Kidney epithelial cell (primary cell): ENCODE measurements at regions not wholly inside any gene's neighbourhood (a gene's known extent, or its start where the extent isn't known, plus 50 kb on each side); places are given as distances from the start of the nearest gene placed in this dataset.
"Not testable (repeated sequence)": the region's sequence is repeated elsewhere in the genome, so short reads cannot be mapped to it uniquely, and the experiment has no call there.

Source experiments
- DNase-seq: peaks from one replicate; pipeline ENCODE4 v3.0.0-alpha.2; 2010; ENCODE audit warnings: low read depth
- H3K27me3 ChIP-seq: 2 replicates; pipeline ENCODE4 v1.6.0; 2011; ENCODE audit warnings: low read length; ENCODE audit not compliant: control insufficient read depth, insufficient read depth
- H3K36me3 ChIP-seq: 2 replicates; pipeline ENCODE4 v1.5.1; 2011; ENCODE audit warnings: low read length; ENCODE audit not compliant: control insufficient read depth, insufficient read depth
- H3K4me3 ChIP-seq: 2 replicates; pipeline ENCODE4 v1.5.1; 2011; ENCODE audit warnings: low read depth, mild to moderate bottlenecking, control low read depth, low read length
- CTCF ChIP-seq: IDR thresholded peaks from 2 replicates; pipeline ENCODE4 v1.5.1; 2011; ENCODE audit warnings: mild to moderate bottlenecking, moderate library complexity, low read length, control low read depth, inconsistent platforms; ENCODE audit not compliant: insufficient read depth, poor library complexity, severe bottlenecking

DNA sequence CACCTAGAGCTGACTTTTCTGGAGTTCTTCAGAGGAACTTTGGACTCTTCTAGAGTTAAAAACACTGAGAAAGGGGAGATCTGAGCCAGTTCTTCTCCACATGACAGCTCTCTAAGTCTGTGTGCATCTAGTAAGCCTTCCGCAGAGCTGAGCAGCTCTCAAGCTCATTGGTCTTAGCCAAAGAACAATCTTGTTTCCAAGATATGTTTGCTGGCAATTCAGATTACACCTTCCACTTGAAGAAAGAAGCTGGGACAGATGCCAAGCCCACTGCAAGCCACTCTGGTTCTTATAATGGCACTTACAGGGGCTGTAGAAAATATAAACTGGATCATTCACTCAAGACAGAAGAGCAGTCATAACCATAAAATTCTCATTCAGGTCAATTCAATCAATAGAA lies 134.1 kb upstream of the TOX3 start:
- no peaks in the 10 kb centered on the region for H3K27me3 ChIP-seq
- TF ChIP-seq CTCF, result no peak
- no peaks in the 10 kb centered on the region for H3K36me3 ChIP-seq
- H3K4me3 ChIP-seq, result no peak overlapping the region
- DNase-seq, result no peak

DNA sequence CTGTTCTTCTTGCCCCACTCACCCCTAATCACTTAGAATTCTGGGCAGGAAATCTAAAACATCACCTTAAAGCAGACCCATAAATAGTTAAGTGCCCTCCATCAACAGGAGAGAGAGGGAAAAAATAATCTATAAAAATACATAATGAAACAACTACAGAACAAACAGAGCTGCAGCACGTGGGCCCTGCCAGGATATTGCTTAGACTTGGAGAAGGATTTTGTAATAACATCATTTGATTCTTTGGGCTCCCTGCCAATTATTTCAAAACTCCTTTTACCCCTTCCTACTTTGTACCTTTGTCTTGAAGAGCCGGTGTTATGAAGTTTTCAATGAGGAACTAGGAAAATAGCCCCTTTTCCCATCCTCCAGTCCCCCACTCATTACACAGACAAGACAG lies 130.6 kb upstream of the TOX3 start:
- no peaks in the 10 kb centered on the region for H3K27me3 ChIP-seq
- no peak for DNase-seq
- H3K4me3 ChIP-seq, result no peak overlapping the region
- no peak for TF ChIP-seq CTCF
- no peaks in the 10 kb centered on the region for H3K36me3 ChIP-seq

GRCh38 chr16:52676959-52677358 lies 130.0 kb upstream of the TOX3 start:
- H3K36me3 ChIP-seq, result no peaks in the 10 kb centered on the region
- no peaks in the 10 kb centered on the region for H3K27me3 ChIP-seq
- H3K4me3 ChIP-seq, result no peak overlapping the region
- no peak for DNase-seq
- TF ChIP-seq CTCF, result no peak

GRCh38 chr16:52671590-52671989 lies 124.6 kb upstream of the TOX3 start:
- TF ChIP-seq CTCF, result no peak
- Histone ChIP-seq H3K36me3 (no peaks in the 10 kb centered on the region), H3K27me3 (no peaks in the 10 kb centered on the region), H3K4me3 (no peak overlapping the region)
- DNase-seq, result no peak

GRCh38 chr16:52657924-52658323 lies 111.0 kb upstream of the TOX3 start:
- no peaks in the 10 kb centered on the region for H3K36me3 ChIP-seq
- no peak for DNase-seq
- no peak overlapping the region for H3K4me3 ChIP-seq
- no peak for TF ChIP-seq CTCF
- H3K27me3 ChIP-seq, result no peaks in the 10 kb centered on the region

- H3K27me3 ChIP-seq, H3K4me3 ChIP-seq, H3K36me3 ChIP-seq, DNase-seq: not testable (repeated sequence)
Measured at GRCh38 chr16:52655916-52656315, 109.0 kb upstream of the TOX3 start.

DNA sequence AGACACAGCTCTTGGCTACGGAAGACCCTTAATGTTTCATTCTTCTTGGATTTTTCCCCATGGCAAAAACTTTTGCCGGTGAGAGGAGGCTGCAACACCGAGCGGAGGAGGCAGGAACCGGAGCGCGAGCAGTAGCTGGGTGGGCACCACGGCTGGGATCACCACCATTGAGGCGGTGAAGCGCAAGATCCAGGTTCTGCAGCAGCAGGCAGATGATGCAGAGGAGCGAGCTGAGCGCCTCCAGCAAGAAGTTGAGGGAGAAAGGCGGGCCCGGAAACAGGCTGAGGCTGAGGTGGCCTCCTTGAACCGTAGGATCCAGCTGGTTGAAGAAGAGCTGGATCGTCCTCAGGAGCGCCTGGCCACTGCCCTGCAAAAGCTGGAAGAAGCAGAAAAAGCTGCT lies 108.2 kb upstream of the TOX3 start:
- not testable (repeated sequence) for H3K4me3 ChIP-seq, DNase-seq, H3K36me3 ChIP-seq, H3K27me3 ChIP-seq
